Muscle of leg (tissue), 3 donors: ENCODE measurements at regions not wholly inside any gene's neighbourhood (a gene's known extent, or its start where the extent isn't known, plus 50 kb on each side); places are given as distances from the start of the nearest gene placed in this dataset.

Source experiments
- DNase-seq: peaks from one replicate; pipeline ENCODE4 v3.0.0; 2013
- H3K27ac ChIP-seq: one replicate; pipeline ENCODE4 v1.5.1; 2013; ENCODE audit warnings: mild to moderate bottlenecking, low read length, control low read depth
- H3K27me3 ChIP-seq: one replicate; pipeline ENCODE4 v1.6.1; 2013; ENCODE audit warnings: low read length; ENCODE audit not compliant: control insufficient read depth, insufficient read depth
- H3K36me3 ChIP-seq: one replicate; pipeline ENCODE4 v1.6.1; 2013; ENCODE audit warnings: low read length; ENCODE audit not compliant: control insufficient read depth, insufficient read depth
- H3K4me1 ChIP-seq: one replicate; pipeline ENCODE4 v1.6.1; 2013; ENCODE audit warnings: low read length; ENCODE audit not compliant: control insufficient read depth, insufficient read depth
- H3K4me3 ChIP-seq: one replicate; pipeline ENCODE4 v1.5.1; 2013; ENCODE audit warnings: low read length, control low read depth
- H3K9me3 ChIP-seq: replicated peaks from 2 replicates; pipeline ENCODE4 v1.6.1; 2013; ENCODE audit warnings: low read depth, low read length; ENCODE audit not compliant: control insufficient read depth
- WGBS: methylation state at CpG from one replicate; pipeline ENCODE4 v1.1.5; 2013; ENCODE audit warnings: missing lambda C conversion rate; ENCODE audit not compliant: insufficient coverage; 5-methylcytosine and 5-hydroxymethylcytosine counted together

DNA sequence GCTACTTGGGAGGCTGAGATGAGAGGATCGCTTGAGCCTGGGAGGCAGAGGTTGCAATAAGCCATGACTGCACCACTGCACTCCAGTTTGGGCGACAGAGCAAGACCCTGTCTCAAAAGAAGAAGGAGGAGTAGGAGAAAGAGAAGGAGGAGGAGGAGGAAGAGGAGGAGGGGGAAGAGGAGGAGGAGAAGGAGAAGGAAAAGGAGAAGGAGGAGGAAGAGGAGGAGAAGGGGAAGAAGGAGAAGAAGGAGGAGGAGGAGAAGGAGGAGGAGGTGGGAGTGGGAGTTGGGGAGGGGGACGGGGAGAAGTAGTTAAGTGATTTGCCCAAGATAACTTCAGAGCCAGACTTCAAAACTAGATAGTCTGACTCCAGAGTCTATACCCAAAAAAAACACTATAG is 55.5 kb upstream of the FOXD3 start:
- H3K27me3 ChIP-seq = no peaks in the 10 kb centered on the region
- 96% methylated on average over 2 of the region's 3 CpGs for WGBS

GRCh38 chr1:63268876-63269275 is 53.5 kb upstream of the FOXD3 start:
- Histone ChIP-seq H3K36me3 (no peaks in the 10 kb centered on the region), H3K4me3 (no peak overlapping the region), H3K27me3 (peaks cover 3% of the 10 kb centered on the region), H3K4me1 (no peaks in the 10 kb centered on the region), H3K9me3 (no peaks in the 10 kb centered on the region), H3K27ac (no peak overlapping the region)
- peak; percentile 7 for DNase-seq
- WGBS = no CpG with 5 or more reads among the region's 2 CpGs

More for the DNA sequence above, 55.5 kb upstream of the FOXD3 start:
- Histone ChIP-seq H3K27ac (no peak overlapping the region), H3K9me3 (no peaks in the 10 kb centered on the region), H3K4me3 (no peak overlapping the region), H3K4me1 (peaks cover 5% of the 10 kb centered on the region), H3K36me3 (no peaks in the 10 kb centered on the region)
- DNase-seq = no peak

DNA sequence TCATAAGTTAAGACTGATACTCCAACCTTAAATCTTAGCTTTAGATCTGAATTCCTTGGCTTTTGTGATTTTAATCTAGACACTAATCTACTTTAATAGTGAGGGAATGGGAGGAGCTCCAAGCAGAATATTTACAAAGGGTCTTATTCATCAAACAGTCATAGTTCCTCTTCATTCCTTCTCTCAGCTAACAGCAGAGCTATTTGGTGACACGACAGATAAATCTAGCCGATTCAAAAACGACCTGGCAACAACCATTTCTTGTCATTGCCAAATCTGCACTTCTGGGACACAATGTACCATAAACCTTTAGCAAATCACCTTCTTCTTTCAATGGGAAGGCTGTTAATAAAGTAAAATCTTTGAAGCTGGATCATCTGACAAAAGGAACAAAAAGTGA is 52.8 kb upstream of the FOXD3 start:
- H3K27ac ChIP-seq = no peak overlapping the region
- H3K4me3 ChIP-seq = no peak overlapping the region
- WGBS = no CpG with 5 or more reads among the region's 3 CpGs

More for the DNA sequence above, 52.8 kb upstream of the FOXD3 start:
- Histone ChIP-seq H3K36me3 (no peaks in the 10 kb centered on the region), H3K9me3 (no peaks in the 10 kb centered on the region), H3K4me1 (no peaks in the 10 kb centered on the region), H3K27me3 (peaks cover 3% of the 10 kb centered on the region)
- DNase-seq = no peak
